K562 (cell line): ENCODE measurements at regions not wholly inside any gene's neighbourhood (a gene's known extent, or its start where the extent isn't known, plus 50 kb on each side); places are given as distances from the start of the nearest gene placed in this dataset.

Experiments used
- ATAC-seq: fragments of 200-7000 bp; cut with Tn5 transposase; 3 replicates; pipeline ENCODE4 v1.9.1; 2020; ENCODE audit warnings: moderate library complexity
- BruUV-seq: library from RNA; stranded (reverse); fragments of 400-500 nt; replicated peaks from 2 replicates; lab custom pipeline; 2021; lab: Mats Ljungman, UMichigan
- CTCF ChIA-PET: fragments of 300-600 bp; formaldehyde crosslinking; extraction: SDS; loops from one replicate; lab custom pipeline; 2021; ENCODE audit warnings: low intra/inter-chr PET ratio; lab: Yijun Ruan, JAX
- POLR2A ChIA-PET: fragments of 300-600, 350-650 bp; sonication (Branson Sonifier 250); formaldehyde crosslinking; extraction: SDS; loops from one replicate; lab custom pipeline; 2021; ENCODE audit warnings: antibody characterized with exemption, inconsistent platforms; lab: Yijun Ruan, JAX
- DNase-seq, 4 experiments: peaks; one replicate each; pipeline versions ENCODE4 v3.0.0 to v3.0.0-alpha.2; 2011 to 2018; ENCODE audit warnings: low spot score in 3 of 4, mixed read lengths in 3 of 4; ENCODE audit errors: extremely low read depth in 1 of 4
- FAIRE-seq: peaks from 2 replicates; lab custom pipeline; 2011; peaks lifted over from hg19 to GRCh38; lab: Jason Lieb, UNC
- H2AFZ ChIP-seq: 2 replicates; pipeline ENCODE4 v1.6.0; 2011; ENCODE audit warnings: low read depth, low read length, control low read depth, inconsistent platforms
- H3K27ac ChIP-seq: fragments of 200-600 bp; 3 replicates; pipeline ENCODE4 v1.8.0; 2011; ENCODE audit warnings: low read depth, mild to moderate bottlenecking, control low read depth, inconsistent platforms, low read length, moderate library complexity, mixed read lengths; ENCODE audit errors: extremely low read depth
- H3K27me3 ChIP-seq, 2 experiments: fragments of 300-600 bp in 1 of 2; 2 replicates in 1 of 2; 3 replicates in 1 of 2; pipeline versions ENCODE4 v1.6.0 to v1.8.0; 2011; ENCODE audit warnings: inconsistent platforms in 2 of 2, low read length in 2 of 2, mild to moderate bottlenecking in 1 of 2, mixed read lengths in 1 of 2, moderate library complexity in 1 of 2; ENCODE audit not compliant: control insufficient read depth in 2 of 2, insufficient read depth in 2 of 2
- H3K36me3 ChIP-seq: fragments of 300-600 bp; 3 replicates; pipeline ENCODE4 v1.8.0; 2011; ENCODE audit warnings: mild to moderate bottlenecking, low read length, inconsistent platforms; ENCODE audit not compliant: control insufficient read depth, insufficient read depth
- H3K4me1 ChIP-seq, 2 experiments: fragments of 200-600 bp in 1 of 2; replicated peaks in 1 of 2; 2 replicates in 1 of 2; 3 replicates in 1 of 2; pipeline versions ENCODE4 v1.5.1 to v1.8.0; 2011; ENCODE audit warnings: inconsistent platforms in 2 of 2, low read length in 2 of 2, mild to moderate bottlenecking in 1 of 2, mixed read lengths in 1 of 2, moderate library complexity in 1 of 2; ENCODE audit not compliant: control insufficient read depth in 2 of 2, insufficient read depth in 2 of 2
- H3K4me2 ChIP-seq: 2 replicates; pipeline ENCODE4 v1.6.1; 2011; ENCODE audit warnings: low read length, control low read depth, inconsistent platforms, mixed read lengths; ENCODE audit not compliant: insufficient read depth
- H3K4me3 ChIP-seq: fragments of 200-600 bp; sonication (generic), shearing (Covaris generic); 2 replicates; pipeline ENCODE4 v1.5.1; 2016; ENCODE audit warnings: control low read depth, inconsistent platforms
- H3K79me2 ChIP-seq: fragments of 200-600 bp; 3 replicates; pipeline ENCODE4 v1.8.0; 2011; ENCODE audit warnings: low read length, inconsistent platforms; ENCODE audit not compliant: control insufficient read depth, insufficient read depth
- H3K9ac ChIP-seq, 2 experiments: 2 replicates each; pipeline versions ENCODE4 v1.6.0 to v1.6.1; 2011; ENCODE audit warnings: low read depth in 2 of 2, low read length in 2 of 2, control low read depth in 1 of 2, inconsistent platforms in 1 of 2, mild to moderate bottlenecking in 1 of 2, mixed read lengths in 1 of 2; ENCODE audit not compliant: insufficient read depth in 1 of 2
- H3K9me1 ChIP-seq: one replicate; pipeline ENCODE4 v1.6.0; 2011; ENCODE audit warnings: inconsistent platforms, mild to moderate bottlenecking, low read length, moderate library complexity; ENCODE audit not compliant: control insufficient read depth, insufficient read depth
- H3K9me3 ChIP-seq: replicated peaks from 2 replicates; pipeline ENCODE4 v1.5.1; 2011; ENCODE audit warnings: low read depth, low read length, inconsistent platforms; ENCODE audit not compliant: control insufficient read depth, insufficient read depth
- H4K20me1 ChIP-seq: replicated peaks from 2 replicates; pipeline ENCODE4 v1.6.1; 2011; ENCODE audit warnings: low read length, inconsistent platforms, mixed read lengths; ENCODE audit not compliant: control insufficient read depth, insufficient read depth
- ADNP ChIP-seq: fragments of 200-800 bp; sonication (Bioruptor generic); IDR thresholded peaks from 2 replicates; pipeline ENCODE4 v1.6.1; 2016; ENCODE audit warnings: missing genetic modification characterization, missing compliant biosample characterization
- LCOR ChIP-seq: sonication (generic); formaldehyde crosslinking; IDR thresholded peaks from 2 replicates; pipeline ENCODE4 v1.8.0; 2022; ENCODE audit warnings: mild to moderate bottlenecking, missing genetic modification reagents
- MAFF ChIP-seq: IDR thresholded peaks from 2 replicates; pipeline ENCODE4 v1.6.1; 2012; ENCODE audit warnings: low read length, improper control_type of control experiment
- MTA1 ChIP-seq: fragments of 450-650 bp; IDR thresholded peaks from 2 replicates; pipeline ENCODE4 v1.6.1; 2017; ENCODE audit warnings: borderline replicate concordance
- NFE2 ChIP-seq: IDR thresholded peaks from 2 replicates; pipeline ENCODE4 v1.6.1; 2014; ENCODE audit warnings: antibody characterized with exemption, low read depth
- TRIM28 ChIP-seq: fragments of 450-650 bp; IDR thresholded peaks from 2 replicates; pipeline ENCODE4 v1.6.1; 2017
- ZC3H8 ChIP-seq: fragments of 450-650 bp; IDR thresholded peaks from 2 replicates; pipeline ENCODE4 v1.6.1; 2017
- ZNF3 ChIP-seq: fragments of 250-450 bp; sonication (Bioruptor Pico); IDR thresholded peaks from 2 replicates; pipeline ENCODE4 v1.5.0; 2021; ENCODE audit warnings: mild to moderate bottlenecking, moderate library complexity
- WGBS: fragments of 100-300 bp; shearing (Covaris generic); methylation state at CpG from one replicate; pipeline ENCODE4 v1.1.6; 2016; ENCODE audit warnings: low coverage, mixed read lengths; ENCODE audit not compliant: insufficient coverage; ENCODE audit errors: missing lambda C conversion rate; 5-methylcytosine and 5-hydroxymethylcytosine counted together
- in situ Hi-C: fragments of 300-500 bp; cut with MboI; formaldehyde crosslinking; loops from 4 replicates; pipeline ENCODE4 v1.15.0; 2018; ENCODE audit warnings: inconsistent platforms, mixed read lengths
- intact Hi-C: fragments of 100-400 bp; cut with micrococcal nuclease; formaldehyde crosslinking; loops from 2 replicates; pipeline ENCODE4 v1.14.2; 2022
- TF ChIP-seq, protein P1 (sequence below): fragments of 250-450 bp; sonication (Bioruptor Pico); IDR thresholded peaks from 2 replicates; pipeline ENCODE4 v1.5.0; 2021; ENCODE audit warnings: mild to moderate bottlenecking, borderline replicate concordance
- TF ChIP-seq, protein P2 (sequence below): sonication (generic); formaldehyde crosslinking; IDR thresholded peaks from 2 replicates; pipeline ENCODE4 v1.8.0; 2023; ENCODE audit warnings: mild to moderate bottlenecking, missing genetic modification reagents
- TF ChIP-seq, protein P3 (sequence below): fragments of 450-650 bp; IDR thresholded peaks from 2 replicates; pipeline ENCODE4 v1.6.1; 2016; ENCODE audit warnings: missing biosample characterization, missing genetic modification characterization
- TF ChIP-seq, protein P4 (sequence below): fragments of 450-650 bp; formaldehyde crosslinking; IDR thresholded peaks from 2 replicates; pipeline ENCODE4 v1.4.0; 2020; ENCODE audit warnings: mild to moderate bottlenecking, mixed read lengths

DNA sequence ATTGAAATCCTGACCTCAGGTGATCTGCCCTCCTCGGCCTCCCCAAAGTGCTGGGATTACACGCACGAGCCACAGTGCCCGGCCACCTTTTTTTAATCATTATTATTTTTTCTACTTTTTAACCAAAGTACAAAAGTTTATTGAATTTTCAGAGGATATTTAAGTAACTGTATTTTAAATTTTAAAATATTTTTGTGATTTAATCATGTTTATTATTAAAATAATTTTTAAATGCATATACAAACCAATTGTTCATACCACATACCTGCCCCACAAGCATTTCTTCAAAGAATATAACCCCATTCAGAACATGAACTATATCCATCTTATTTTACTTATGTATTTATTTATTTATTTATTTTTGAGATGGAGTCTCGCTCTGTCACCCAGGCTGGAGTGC is 163.6 kb upstream of the MAP2 start:
- in situ Hi-C loops (no loop called here), intact Hi-C loops (no loop called here)
- no peak for DNase-seq
- Histone ChIP-seq H4K20me1 (no peaks in the 10 kb centered on the region), H3K36me3 (no peaks in the 10 kb centered on the region), H3K9ac (no peak overlapping the region), H3K79me2 (no peaks in the 10 kb centered on the region), H3K9me3 (no peaks in the 10 kb centered on the region), H3K27ac (no peak overlapping the region), H3K4me3 (no peak overlapping the region), H3K27me3 (no peaks in the 10 kb centered on the region), H2AFZ (no peak overlapping the region), H3K4me2 (no peak overlapping the region), H3K9me1 (no peaks in the 10 kb centered on the region), H3K4me1 (no peaks in the 10 kb centered on the region)
- CTCF ChIA-PET, result no interaction called here
- no peak for TF ChIP-seq ZNF3 (CRISPR knock-in tag)
- TF ChIP-seq ZC3H8, result no peak
- no peak for TF ChIP-seq ADNP
- TF ChIP-seq LCOR, result no peak
- TF ChIP-seq TRIM28, result no peak
- TF ChIP-seq NFE2, result no peak
- TF ChIP-seq MTA1, result no peak
- TF ChIP-seq MAFF, result no peak
- TF ChIP-seq, protein P1, sequence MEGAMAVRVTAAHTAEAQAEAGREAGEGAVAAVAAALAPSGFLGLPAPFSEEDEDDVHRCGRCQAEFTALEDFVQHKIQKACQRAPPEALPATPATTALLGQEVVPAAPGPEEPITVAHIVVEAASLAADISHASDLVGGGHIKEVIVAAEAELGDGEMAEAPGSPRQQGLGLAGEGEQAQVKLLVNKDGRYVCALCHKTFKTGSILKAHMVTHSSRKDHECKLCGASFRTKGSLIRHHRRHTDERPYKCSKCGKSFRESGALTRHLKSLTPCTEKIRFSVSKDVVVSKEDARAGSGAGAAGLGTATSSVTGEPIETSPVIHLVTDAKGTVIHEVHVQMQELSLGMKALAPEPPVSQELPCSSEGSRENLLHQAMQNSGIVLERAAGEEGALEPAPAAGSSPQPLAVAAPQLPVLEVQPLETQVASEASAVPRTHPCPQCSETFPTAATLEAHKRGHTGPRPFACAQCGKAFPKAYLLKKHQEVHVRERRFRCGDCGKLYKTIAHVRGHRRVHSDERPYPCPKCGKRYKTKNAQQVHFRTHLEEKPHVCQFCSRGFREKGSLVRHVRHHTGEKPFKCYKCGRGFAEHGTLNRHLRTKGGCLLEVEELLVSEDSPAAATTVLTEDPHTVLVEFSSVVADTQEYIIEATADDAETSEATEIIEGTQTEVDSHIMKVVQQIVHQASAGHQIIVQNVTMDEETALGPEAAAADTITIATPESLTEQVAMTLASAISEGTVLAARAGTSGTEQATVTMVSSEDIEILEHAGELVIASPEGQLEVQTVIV (CRISPR knock-in tag), result no peak
- TF ChIP-seq, protein P2, sequence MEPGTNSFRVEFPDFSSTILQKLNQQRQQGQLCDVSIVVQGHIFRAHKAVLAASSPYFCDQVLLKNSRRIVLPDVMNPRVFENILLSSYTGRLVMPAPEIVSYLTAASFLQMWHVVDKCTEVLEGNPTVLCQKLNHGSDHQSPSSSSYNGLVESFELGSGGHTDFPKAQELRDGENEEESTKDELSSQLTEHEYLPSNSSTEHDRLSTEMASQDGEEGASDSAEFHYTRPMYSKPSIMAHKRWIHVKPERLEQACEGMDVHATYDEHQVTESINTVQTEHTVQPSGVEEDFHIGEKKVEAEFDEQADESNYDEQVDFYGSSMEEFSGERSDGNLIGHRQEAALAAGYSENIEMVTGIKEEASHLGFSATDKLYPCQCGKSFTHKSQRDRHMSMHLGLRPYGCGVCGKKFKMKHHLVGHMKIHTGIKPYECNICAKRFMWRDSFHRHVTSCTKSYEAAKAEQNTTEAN (CRISPR knock-in tag), result no peak
- TF ChIP-seq, protein P3, sequence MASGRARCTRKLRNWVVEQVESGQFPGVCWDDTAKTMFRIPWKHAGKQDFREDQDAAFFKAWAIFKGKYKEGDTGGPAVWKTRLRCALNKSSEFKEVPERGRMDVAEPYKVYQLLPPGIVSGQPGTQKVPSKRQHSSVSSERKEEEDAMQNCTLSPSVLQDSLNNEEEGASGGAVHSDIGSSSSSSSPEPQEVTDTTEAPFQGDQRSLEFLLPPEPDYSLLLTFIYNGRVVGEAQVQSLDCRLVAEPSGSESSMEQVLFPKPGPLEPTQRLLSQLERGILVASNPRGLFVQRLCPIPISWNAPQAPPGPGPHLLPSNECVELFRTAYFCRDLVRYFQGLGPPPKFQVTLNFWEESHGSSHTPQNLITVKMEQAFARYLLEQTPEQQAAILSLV (tag), result no peak
- TF ChIP-seq, protein P4, sequence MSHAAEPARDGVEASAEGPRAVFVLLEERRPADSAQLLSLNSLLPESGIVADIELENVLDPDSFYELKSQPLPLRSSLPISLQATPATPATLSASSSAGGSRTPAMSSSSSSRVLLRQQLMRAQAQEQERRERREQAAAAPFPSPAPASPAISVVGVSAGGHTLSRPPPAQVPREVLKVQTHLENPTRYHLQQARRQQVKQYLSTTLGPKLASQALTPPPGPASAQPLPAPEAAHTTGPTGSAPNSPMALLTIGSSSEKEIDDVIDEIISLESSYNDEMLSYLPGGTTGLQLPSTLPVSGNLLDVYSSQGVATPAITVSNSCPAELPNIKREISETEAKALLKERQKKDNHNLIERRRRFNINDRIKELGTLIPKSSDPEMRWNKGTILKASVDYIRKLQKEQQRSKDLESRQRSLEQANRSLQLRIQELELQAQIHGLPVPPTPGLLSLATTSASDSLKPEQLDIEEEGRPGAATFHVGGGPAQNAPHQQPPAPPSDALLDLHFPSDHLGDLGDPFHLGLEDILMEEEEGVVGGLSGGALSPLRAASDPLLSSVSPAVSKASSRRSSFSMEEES (CRISPR knock-in tag), result no peak
- no peak for ATAC-seq
- BruUV-seq, result no TSS peak
- POLR2A ChIA-PET, result no interaction called here
- no peak for FAIRE-seq
- WGBS, result 3% methylated on average over 5 of the region's 5 CpGs
